ENCODE measurements at regions not wholly inside any gene's neighbourhood (a gene's known extent, or its start where the extent isn't known, plus 50 kb on each side); places are given as distances from the start of the nearest gene placed in this dataset.
"Not testable (repeated sequence)": the region's sequence is repeated elsewhere in the genome, so short reads cannot be mapped to it uniquely, and the experiment has no call there.

- no peak for DNase-seq
Observed at GRCh38 chr1:119191325-119191724, 50.9 kb upstream of the WARS2 start.

- DNase-seq: no peak
Observed at GRCh38 chr1:119204197-119204960, 63.9 kb upstream of the WARS2 start.

GRCh38 chr1:119204961-119205357, 64.5 kb upstream of the WARS2 start:
- no peak for DNase-seq

- DNase-seq: no peak
Observed at GRCh38 chr1:119209061-119209460, 68.6 kb upstream of the WARS2 start.

- no peak for DNase-seq
Observed at GRCh38 chr1:119209596-119210295, 69.3 kb upstream of the WARS2 start.

GRCh38 chr1:119210296-119210649, 69.8 kb upstream of the WARS2 start:
- DNase-seq: no peak

GRCh38 chr1:119213213-119213612, 72.8 kb upstream of the WARS2 start:
- DNase-seq: not testable (repeated sequence)

- not testable (repeated sequence) for DNase-seq
Observed at GRCh38 chr1:119214961-119215360, 74.5 kb upstream of the WARS2 start.

GRCh38 chr1:119217309-119217828, 76.9 kb upstream of the WARS2 start:
- DNase-seq: no peak

GRCh38 chr1:119219711-119220110, 79.3 kb upstream of the WARS2 start:
- DNase-seq: no peak

- DNase-seq: no peak
Observed at GRCh38 chr1:119220991-119221390, 80.5 kb upstream of the WARS2 start.

- DNase-seq: no peak
Observed at GRCh38 chr1:119222271-119222670, 81.8 kb upstream of the WARS2 start.

GRCh38 chr1:119225265-119225664, 84.8 kb upstream of the WARS2 start:
- no peak for DNase-seq

- DNase-seq: no peak
Observed at GRCh38 chr1:119225831-119226230, 85.4 kb upstream of the WARS2 start.

GRCh38 chr1:119226321-119226720, 85.9 kb upstream of the WARS2 start:
- DNase-seq: no peak

- DNase-seq: no peak
Observed at GRCh38 chr1:119226913-119227312, 86.5 kb upstream of the WARS2 start.

GRCh38 chr1:119227456-119227855, 87.0 kb upstream of the WARS2 start:
- no peak for DNase-seq

- no peak for DNase-seq
Observed at GRCh38 chr1:119228335-119229080, 88.1 kb upstream of the WARS2 start.

- no peak for DNase-seq
Observed at GRCh38 chr1:119235120-119235519, 94.7 kb upstream of the WARS2 start.

GRCh38 chr1:119245881-119246280, 105.4 kb upstream of the WARS2 start:
- DNase-seq: no peak

- DNase-seq: no peak
Observed at GRCh38 chr1:119249283-119249682, 108.8 kb upstream of the WARS2 start.

GRCh38 chr1:119250299-119250698, 109.8 kb upstream of the WARS2 start:
- DNase-seq: no peak

GRCh38 chr1:119251751-119252150, 111.3 kb upstream of the WARS2 start:
- DNase-seq: no peak

GRCh38 chr1:119253366-119253765, 112.9 kb upstream of the WARS2 start:
- no peak for DNase-seq
